Stimulated activated CD4-positive, alpha-beta T cell treated with anti-CD3 and anti-CD28 coated beads, Interleukin-2, amount 100 ng/mL, for 4 hours (primary cell): ENCODE measurements at regions not wholly inside any gene's neighbourhood (a gene's known extent, or its start where the extent isn't known, plus 50 kb on each side); places are given as distances from the start of the nearest gene placed in this dataset.

Experiments
- DNase-seq: peaks from one replicate; pipeline ENCODE4 v3.0.0-alpha.2; 2020; ENCODE audit warnings: low read depth

DNA sequence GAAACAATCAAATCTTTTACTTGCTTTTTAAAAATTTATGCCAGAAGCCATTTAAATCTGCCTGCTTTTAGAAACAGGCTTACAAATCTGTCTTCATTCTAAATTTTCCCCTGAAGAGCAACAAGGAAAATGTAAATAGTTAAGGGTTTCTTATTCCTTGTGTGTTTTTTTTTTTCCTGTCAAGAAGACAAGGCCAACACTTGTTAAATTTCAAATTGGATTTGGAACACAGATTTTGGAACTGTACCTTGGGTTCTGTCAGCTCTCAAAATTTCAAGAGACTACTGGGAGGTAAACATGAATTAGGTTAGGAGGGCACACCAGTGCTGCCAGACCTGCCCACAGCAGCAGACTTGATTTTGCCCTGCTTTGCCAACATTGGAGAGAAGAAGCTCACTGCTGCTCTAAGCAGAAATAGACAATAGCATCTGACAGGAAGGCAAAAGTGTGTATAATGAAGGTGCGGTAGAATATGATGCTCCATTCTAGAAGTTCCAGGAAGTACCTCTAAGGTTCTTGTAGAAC, 121.7 kb downstream of the NHLRC3 start:
- no peak for DNase-seq

- no peak for DNase-seq
Measured at GRCh38 chr13:39167018-39167417, 128.8 kb downstream of the NHLRC3 start.

DNA sequence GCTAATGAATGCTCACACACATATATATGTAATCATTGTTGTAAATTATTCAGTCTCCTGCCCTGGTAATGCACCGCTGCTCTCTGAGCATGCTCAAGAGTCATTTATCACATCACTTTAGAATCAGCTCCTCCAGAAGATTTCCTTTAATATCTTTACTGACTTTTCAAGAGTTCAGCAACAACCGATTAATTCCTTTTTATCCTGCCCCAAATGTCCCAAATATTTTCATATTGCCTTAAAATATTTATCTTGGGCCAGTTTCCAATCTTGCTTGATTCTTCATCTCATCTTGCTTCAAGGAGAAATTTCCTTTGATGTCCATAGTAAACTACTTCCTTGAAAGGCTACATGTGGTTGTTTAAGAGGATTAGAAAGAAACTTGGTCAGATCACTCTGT, 132.5 kb downstream of the NHLRC3 start:
- DNase-seq: no peak

DNA sequence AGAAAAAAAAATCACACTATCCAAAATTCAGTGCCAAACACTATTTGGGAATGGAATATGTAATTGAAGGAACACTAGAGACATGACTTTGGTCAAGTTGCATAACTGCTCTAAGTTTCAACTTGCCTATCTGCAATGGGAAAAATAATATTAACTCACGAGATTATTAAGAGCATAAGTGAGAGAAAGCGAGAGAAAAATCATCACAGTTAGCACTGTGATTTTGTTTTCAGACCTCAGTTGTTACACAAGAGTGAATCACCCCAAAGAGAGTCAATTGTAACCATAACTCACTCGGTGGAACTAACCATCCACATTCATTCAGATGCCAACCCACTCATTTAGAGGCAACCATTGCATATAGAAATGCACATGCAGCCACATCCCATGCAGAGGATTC, 147.1 kb downstream of the NHLRC3 start:
- no peak for DNase-seq

DNA sequence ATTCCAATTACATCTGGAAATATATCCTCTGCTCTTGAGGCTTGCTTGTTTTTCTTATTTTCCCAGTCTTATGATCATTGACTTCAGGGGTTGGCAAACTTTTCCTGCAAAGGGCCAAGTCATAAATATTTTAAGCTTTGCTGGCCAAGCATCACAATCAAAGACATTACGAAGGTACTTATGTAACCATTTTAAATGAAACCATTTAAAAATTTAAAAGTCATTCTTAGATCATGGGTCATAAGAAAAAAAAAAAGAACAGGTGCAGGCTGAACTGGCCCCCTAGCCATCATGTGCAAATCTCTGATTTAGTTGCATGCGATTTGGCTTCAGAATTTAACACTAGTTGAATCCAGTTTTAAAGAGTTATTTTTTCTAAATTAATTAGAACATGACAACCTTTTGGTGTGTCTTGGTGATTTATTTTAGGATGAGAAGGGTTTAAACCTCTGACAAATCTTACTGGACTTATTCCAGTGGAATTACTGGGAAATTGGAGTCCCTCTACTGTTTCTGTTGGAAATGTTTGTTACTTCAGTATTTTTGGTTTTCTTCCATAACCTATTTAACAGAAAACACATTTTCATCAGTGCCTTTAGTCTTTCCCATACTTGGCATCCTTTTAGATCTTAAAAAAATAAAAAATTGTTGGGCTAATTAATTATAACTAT, 148.1 kb downstream of the NHLRC3 start:
- DNase-seq: no peak

- no peak for DNase-seq
Measured at GRCh38 chr13:39189778-39190177, 151.5 kb downstream of the NHLRC3 start.

GRCh38 chr13:39196965-39197646, 158.8 kb downstream of the NHLRC3 start:
- no peak for DNase-seq

DNA sequence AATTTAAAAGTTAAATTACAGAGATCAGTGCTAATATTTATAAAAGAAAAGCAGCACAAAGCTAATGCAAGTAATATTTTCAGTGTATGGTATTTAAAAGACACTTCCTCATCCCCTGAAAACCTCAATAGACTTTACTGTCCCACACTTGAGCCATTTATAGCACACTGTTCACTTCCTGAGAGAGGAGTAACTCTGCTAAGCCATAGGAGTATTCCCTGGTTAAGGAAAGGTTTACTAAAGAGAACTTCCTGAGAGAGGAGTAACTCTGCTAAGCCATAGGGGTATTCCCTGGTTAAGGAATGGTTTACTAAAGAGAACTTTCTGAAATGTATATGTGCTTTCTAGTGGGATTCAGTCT, 159.4 kb downstream of the NHLRC3 start:
- DNase-seq: no peak

GRCh38 chr13:39200249-39200910, 162.1 kb downstream of the NHLRC3 start:
- no peak for DNase-seq

- DNase-seq: no peak
Measured at GRCh38 chr13:39201180-39201579, 162.9 kb downstream of the NHLRC3 start.

DNA sequence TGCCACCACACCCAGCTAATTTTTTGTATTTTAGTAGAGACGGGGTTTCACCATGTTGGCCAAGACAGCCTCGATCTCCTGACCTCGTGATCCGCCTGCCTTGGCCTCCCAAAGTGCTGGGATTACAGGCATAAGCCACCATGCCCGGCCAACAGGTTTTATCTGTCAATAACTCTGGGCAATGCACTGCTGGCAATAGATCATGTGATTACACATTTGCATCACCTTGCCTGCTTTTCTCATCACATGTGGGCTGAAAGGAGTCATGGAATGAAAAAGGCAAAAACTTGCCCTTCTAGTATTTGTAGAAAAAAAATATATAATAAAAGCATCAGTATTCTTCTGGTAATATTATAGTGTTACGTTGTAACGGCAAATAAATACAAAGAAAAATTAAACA, 164.5 kb downstream of the NHLRC3 start:
- DNase-seq: no peak

DNA sequence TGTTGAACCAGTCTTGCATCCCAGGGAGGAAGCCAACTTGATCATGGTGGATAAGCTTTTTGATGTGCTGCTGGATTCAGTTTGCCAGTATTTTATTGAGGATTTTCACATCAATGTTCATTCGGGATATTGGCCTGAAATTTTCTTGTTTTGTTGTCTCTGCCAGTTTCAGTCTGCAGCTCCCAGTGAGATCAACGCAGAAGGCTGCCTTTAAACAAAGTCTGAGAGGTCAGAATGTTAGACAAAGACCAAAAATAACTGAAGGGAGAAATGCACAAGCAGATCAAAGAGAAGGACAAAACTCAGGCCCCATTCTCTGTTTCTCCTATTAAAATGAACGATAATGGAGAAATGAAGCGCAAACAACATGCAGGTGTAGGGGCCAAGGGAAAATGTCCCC, 170.4 kb downstream of the NHLRC3 start:
- no peak for DNase-seq

DNA sequence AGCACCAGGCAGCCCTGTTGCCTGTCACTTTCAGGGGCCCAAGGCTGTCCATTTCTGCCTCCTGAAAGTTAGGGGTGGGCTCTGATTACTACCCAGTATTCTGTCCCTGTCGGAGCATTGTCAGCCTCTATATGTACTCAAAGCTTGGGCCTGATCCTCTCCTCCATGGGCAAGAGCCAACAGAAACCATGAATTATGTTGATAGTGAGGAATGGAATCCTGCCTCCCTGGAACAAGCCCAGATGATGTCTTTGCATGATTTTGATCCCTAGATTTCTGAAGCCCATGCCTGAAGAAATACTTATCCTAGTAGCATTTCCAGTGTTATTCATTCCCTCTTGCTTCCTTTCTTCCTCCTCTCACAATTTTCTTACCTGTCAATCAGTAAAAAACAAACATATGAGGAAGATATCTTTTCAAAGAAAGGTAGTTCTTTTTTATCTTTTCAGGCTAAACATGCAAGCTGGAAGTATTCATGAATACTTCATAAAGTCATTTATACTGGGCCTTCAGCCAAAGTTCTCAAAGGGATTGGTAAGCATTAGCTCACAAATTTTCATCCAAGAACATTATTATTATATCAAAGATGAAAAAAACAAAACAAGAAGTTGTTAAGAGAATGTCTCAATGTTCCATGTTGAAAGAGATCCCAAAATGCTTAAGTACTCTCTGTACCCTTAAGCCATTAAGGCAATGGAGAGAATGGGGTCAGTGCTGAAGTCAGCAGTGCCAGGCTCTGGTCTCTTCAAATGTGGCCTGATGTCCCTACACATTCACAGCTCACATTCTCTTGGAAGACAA, 171.7 kb downstream of the NHLRC3 start:
- DNase-seq: no peak

DNA sequence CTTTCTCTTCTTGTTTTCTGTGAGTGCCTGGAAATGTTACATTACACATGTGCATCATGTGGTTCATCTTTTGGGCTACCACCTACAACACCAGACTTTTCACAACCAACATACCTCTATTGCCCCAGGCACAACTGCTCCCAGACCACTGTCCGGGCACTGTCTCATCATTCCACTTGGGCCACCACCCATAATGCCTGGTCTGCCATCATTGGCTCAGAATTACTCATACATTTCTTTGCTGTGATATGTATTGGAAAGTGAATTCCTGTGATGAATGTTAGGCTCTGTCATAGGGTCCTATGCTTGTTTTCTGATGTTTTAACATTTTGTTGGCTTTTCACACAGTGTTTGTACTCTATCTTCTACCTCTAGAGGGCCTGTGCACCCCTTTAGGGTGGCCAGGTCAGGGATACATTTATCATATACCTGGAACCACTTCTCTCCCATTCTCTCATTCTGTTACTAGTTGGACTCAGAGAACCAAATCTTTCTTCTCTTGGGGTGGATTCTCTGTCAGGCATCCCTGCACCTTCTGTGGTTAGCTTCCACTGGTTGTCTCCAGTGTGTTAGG, 172.8 kb downstream of the NHLRC3 start:
- DNase-seq: no peak

GRCh38 chr13:39215971-39216370, 177.7 kb downstream of the NHLRC3 start:
- no peak for DNase-seq

- no peak for DNase-seq
Measured at GRCh38 chr13:39217471-39217870, 179.2 kb downstream of the NHLRC3 start.

DNA sequence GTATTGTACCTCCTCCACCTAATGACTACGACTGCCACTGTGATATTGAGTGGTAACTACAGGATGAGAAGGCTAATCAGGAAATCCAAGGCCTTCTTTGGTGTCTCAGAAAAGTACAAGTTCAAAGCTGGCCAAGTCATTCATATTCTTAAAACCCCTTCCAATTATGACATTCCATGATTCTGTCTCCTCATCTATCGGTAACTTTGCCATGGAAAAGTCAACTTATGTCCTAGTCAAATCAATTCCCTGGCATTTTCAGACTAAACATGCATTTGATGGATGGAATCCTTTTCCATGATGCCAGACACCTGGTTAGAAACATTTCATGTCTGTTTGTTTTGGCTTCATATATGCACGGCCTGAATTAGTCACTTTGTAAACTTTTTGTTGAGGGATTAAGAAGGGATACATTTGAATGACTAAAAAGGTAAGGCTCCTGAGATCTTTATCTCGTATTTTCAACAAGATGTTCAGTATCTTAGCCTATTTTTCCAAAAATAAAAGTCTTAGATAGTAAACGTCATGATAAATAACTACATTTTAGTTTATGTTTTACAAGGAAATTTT, 186.5 kb downstream of the NHLRC3 start:
- DNase-seq: no peak

DNA sequence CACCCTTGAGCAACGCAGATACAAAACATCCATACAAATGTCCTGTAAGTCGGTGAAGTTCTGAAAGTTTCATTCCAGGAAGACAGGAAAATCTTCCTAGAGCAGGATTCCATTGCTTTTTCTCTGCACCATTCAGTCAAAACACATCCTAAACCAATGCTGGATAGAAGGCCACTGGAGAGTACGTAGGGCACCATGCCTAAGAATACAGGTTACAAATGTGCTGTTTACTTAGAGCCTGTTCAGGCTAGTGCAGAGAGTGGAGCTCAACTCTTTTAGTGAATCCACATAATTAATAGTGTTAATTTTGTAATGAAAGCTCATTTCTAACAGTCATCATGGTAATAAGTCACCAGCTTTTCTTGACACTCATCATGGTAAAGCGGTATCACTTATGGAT, 187.6 kb downstream of the NHLRC3 start:
- DNase-seq: no peak

DNA sequence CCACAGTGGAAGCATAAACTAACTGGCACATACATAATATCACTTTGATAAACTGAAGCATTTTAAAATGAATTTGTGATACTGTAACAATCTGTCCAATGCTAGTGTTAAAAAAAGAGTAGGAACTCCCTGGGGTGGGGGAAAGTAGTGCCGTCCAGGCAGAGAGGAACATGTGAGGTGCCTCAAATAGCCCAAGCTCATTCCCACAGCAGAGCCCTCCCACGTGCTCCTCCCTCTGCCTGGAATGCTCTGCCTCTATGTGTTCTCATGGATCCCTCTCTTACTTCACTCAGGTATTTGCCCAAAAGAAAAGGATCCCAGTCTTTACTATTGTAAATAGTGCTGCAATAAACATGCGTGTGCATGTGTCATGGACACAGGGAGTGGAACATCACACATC, 188.1 kb downstream of the NHLRC3 start:
- no peak for DNase-seq

GRCh38 chr13:39232401-39232980, 194.2 kb downstream of the NHLRC3 start:
- DNase-seq: no peak

GRCh38 chr13:39232999-39233398, 194.7 kb downstream of the NHLRC3 start:
- DNase-seq: no peak
